ENCODE measurements at regions not wholly inside any gene's neighbourhood (a gene's known extent, or its start where the extent isn't known, plus 50 kb on each side); places are given as distances from the start of the nearest gene placed in this dataset.

DNA sequence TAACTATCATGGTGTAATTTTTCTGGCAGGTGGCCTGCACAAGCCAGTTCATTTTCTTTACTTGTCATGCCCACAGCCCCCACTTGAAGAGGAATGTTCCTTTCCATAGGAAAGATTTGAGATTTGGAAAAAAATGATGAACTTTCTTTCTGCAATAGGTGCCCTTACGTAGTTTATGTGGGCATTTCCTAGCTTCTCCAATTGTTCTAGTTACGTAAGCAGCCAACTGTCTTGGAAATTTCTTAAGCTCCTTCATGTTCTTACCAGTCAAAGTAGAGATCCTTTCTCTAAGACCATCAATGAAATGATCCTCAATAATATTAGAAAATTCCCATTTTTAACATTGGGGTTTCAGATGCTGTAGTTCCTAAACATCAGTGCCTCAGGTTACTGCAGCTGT is 109.5 kb upstream of the F3 start:
- TF ChIP-seq EZH2 (IDR thresholded peaks at IDR 0.05; ENCODE audit: insufficient read depth, poor library complexity, severe bottlenecking) = no peak
- no peak for TF ChIP-seq EZH2phosphoT487 (IDR thresholded peaks at IDR 0.05; ENCODE audit: insufficient read depth, low read depth)
